ENCODE measurements at regions not wholly inside any gene's neighbourhood (a gene's known extent, or its start where the extent isn't known, plus 50 kb on each side); places are given as distances from the start of the nearest gene placed in this dataset.

- no peak for TF ChIP-seq ATF3 (IDR thresholded peaks at IDR 0.05)
- TF ChIP-seq TAF1 (conservative IDR thresholded peaks at IDR 0.05) = no peak
- no peak for TF ChIP-seq CTCF (IDR thresholded peaks at IDR 0.05; ENCODE audit: low read depth, low read length, missing input control)
- no peak for TF ChIP-seq SP1 (IDR thresholded peaks at IDR 0.05)
- TF ChIP-seq GABPA (IDR thresholded peaks at IDR 0.05 in 1 of 2, conservative IDR thresholded peaks at IDR 0.05 in 1 of 2) = no peak
- TF ChIP-seq REST (IDR thresholded peaks at IDR 0.05) = no peak
Measured at GRCh38 chr16:86753399-86753798, 175.1 kb downstream of the FOXL1 start.

Measured in liver (tissue), 3 donors.